Activated CD8-positive, alpha-beta T cell treated with anti-CD3 and anti-CD28 coated beads, Interleukin-2, amount 10 ng/mL, durations not matched to agents 7 days and 5 days (primary cell): ENCODE measurements at regions not wholly inside any gene's neighbourhood (a gene's known extent, or its start where the extent isn't known, plus 50 kb on each side); places are given as distances from the start of the nearest gene placed in this dataset.

Experiments
- ATAC-seq: fragments of 150-1000 bp; cut with Tn5 transposase; one replicate; pipeline ENCODE4 v1.10.0; 2021; ENCODE audit warnings: moderate library complexity
- CTCF ChIA-PET: fragments of 350-600 bp; sonication (Branson Sonifier 250); formaldehyde crosslinking; loops from one replicate; lab custom pipeline; 2021; ENCODE audit warnings: antibody characterized with exemption; lab: Charles Lee
- POLR2A ChIA-PET: fragments of 350-600 bp; sonication (Branson Sonifier 250); formaldehyde crosslinking; loops from one replicate; lab custom pipeline; 2021; ENCODE audit warnings: antibody characterized with exemption; lab: Charles Lee
- DNase-seq: peaks from one replicate; pipeline ENCODE4 v3.0.0-alpha.2; 2020
- H3K27ac Mint-ChIP-seq: one replicate; pipeline ENCODE4 v1.8.0; 2021; ENCODE audit warnings: mild to moderate bottlenecking, mixed read lengths
- H3K27me3 Mint-ChIP-seq: one replicate; pipeline ENCODE4 v1.8.0; 2021; ENCODE audit warnings: low read depth, mixed read lengths
- H3K36me3 Mint-ChIP-seq: one replicate; pipeline ENCODE4 v1.8.0; 2021; ENCODE audit warnings: low read depth, mixed read lengths
- H3K4me1 Mint-ChIP-seq: one replicate; pipeline ENCODE4 v1.8.0; 2021; ENCODE audit warnings: low read depth, mixed read lengths
- H3K4me3 Mint-ChIP-seq: one replicate; pipeline ENCODE4 v1.8.0; 2021; ENCODE audit warnings: mild to moderate bottlenecking, mixed read lengths
- H3K9me3 Mint-ChIP-seq: one replicate; pipeline ENCODE4 v1.8.0; 2022; ENCODE audit warnings: mixed read lengths; ENCODE audit not compliant: insufficient read depth

DNA sequence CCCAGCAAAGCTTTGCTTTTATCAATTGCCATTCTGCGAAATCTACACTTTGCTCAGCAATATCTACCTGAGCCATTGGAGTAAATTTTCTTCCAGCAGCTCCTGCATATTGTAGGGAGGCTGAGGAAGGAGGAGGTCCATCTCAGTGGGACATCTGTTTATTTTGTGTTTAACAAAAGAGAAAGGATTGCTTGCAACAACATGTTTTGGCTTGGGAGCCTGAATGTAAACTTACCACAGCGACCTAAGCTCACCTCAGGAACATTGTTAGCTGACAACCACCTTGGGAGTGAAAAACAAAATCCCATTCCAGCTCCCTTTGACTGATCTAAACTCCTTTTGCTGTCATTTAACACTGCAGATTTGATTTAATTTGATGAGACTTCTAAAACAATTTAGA is 356.1 kb downstream of the SS18 start:
- CTCF ChIA-PET = interaction anchor here (0.6 kb wide), 2 partner anchors 15 to 146 kb away, joined by 3 read pairs; no protein-coding TSS in a partner anchor
- Mint-ChIP-seq H3K36me3 (no peaks in the 10 kb centered on the region), H3K9me3 (no peaks in the 10 kb centered on the region), H3K27me3 (no peaks in the 10 kb centered on the region), H3K27ac (no peak overlapping the region), H3K4me3 (no peak overlapping the region), H3K4me1 (no peaks in the 10 kb centered on the region)
- POLR2A ChIA-PET = no interaction called here
- DNase-seq = no peak
- ATAC-seq = no peak

GRCh38 chr18:25732862-25733261 is 357.6 kb downstream of the SS18 start:
- no peaks in the 10 kb centered on the region for H3K4me1 Mint-ChIP-seq
- no peaks in the 10 kb centered on the region for H3K9me3 Mint-ChIP-seq
- ChIA-PET CTCF (no interaction called here), POLR2A (no interaction called here)
- no peaks in the 10 kb centered on the region for H3K36me3 Mint-ChIP-seq
- no peak overlapping the region for H3K27ac Mint-ChIP-seq
- ATAC-seq = no peak
- no peak overlapping the region for H3K4me3 Mint-ChIP-seq
- DNase-seq = no peak
- H3K27me3 Mint-ChIP-seq = no peaks in the 10 kb centered on the region

- no peaks in the 10 kb centered on the region for H3K4me1 Mint-ChIP-seq
- ATAC-seq (no peak), DNase-seq (no peak)
- CTCF ChIA-PET = no interaction called here
- no peaks in the 10 kb centered on the region for H3K9me3 Mint-ChIP-seq
- H3K36me3 Mint-ChIP-seq = no peaks in the 10 kb centered on the region
- no peaks in the 10 kb centered on the region for H3K27me3 Mint-ChIP-seq
- POLR2A ChIA-PET = no interaction called here
- H3K4me3 Mint-ChIP-seq = no peak overlapping the region
- H3K27ac Mint-ChIP-seq = no peak overlapping the region
Measured at GRCh38 chr18:25729072-25729471, 361.3 kb downstream of the SS18 start.

GRCh38 chr18:25727281-25727985 is 363.0 kb downstream of the SS18 start:
- no peak for ATAC-seq
- no peaks in the 10 kb centered on the region for H3K4me1 Mint-ChIP-seq
- CTCF ChIA-PET = no interaction called here
- POLR2A ChIA-PET = no interaction called here
- no peak for DNase-seq
- no peaks in the 10 kb centered on the region for H3K36me3 Mint-ChIP-seq
- H3K27me3 Mint-ChIP-seq = no peaks in the 10 kb centered on the region
- no peak overlapping the region for H3K4me3 Mint-ChIP-seq
- peaks cover 5% of the 10 kb centered on the region for H3K9me3 Mint-ChIP-seq
- no peak overlapping the region for H3K27ac Mint-ChIP-seq

- ChIA-PET CTCF (no interaction called here), POLR2A (no interaction called here)
- H3K4me1 Mint-ChIP-seq = no peaks in the 10 kb centered on the region
- no peak for ATAC-seq
- peaks cover 5% of the 10 kb centered on the region for H3K9me3 Mint-ChIP-seq
- H3K4me3 Mint-ChIP-seq = no peak overlapping the region
- H3K27ac Mint-ChIP-seq = no peak overlapping the region
- H3K27me3 Mint-ChIP-seq = no peaks in the 10 kb centered on the region
- DNase-seq = no peak
- no peaks in the 10 kb centered on the region for H3K36me3 Mint-ChIP-seq
Measured at GRCh38 chr18:25726298-25726697, 364.1 kb downstream of the SS18 start.

- no peaks in the 10 kb centered on the region for H3K4me1 Mint-ChIP-seq
- ATAC-seq = no peak
- H3K4me3 Mint-ChIP-seq = no peak overlapping the region
- POLR2A ChIA-PET = no interaction called here
- no peaks in the 10 kb centered on the region for H3K36me3 Mint-ChIP-seq
- H3K27ac Mint-ChIP-seq = no peak overlapping the region
- no peak for DNase-seq
- H3K27me3 Mint-ChIP-seq = no peaks in the 10 kb centered on the region
- H3K9me3 Mint-ChIP-seq = peaks cover 5% of the 10 kb centered on the region
- CTCF ChIA-PET = no interaction called here
Measured at GRCh38 chr18:25725501-25725900, 364.9 kb downstream of the SS18 start.

GRCh38 chr18:25724997-25725396 is 365.4 kb downstream of the SS18 start:
- no peak overlapping the region for H3K4me3 Mint-ChIP-seq
- CTCF ChIA-PET = no interaction called here
- peaks cover 5% of the 10 kb centered on the region for H3K9me3 Mint-ChIP-seq
- POLR2A ChIA-PET = no interaction called here
- H3K27me3 Mint-ChIP-seq = no peaks in the 10 kb centered on the region
- H3K27ac Mint-ChIP-seq = no peak overlapping the region
- no peaks in the 10 kb centered on the region for H3K36me3 Mint-ChIP-seq
- DNase-seq (no peak), ATAC-seq (no peak)
- no peaks in the 10 kb centered on the region for H3K4me1 Mint-ChIP-seq

- POLR2A ChIA-PET = no interaction called here
- DNase-seq (no peak), ATAC-seq (no peak)
- H3K4me1 Mint-ChIP-seq = no peaks in the 10 kb centered on the region
- H3K36me3 Mint-ChIP-seq = no peaks in the 10 kb centered on the region
- no peak overlapping the region for H3K27ac Mint-ChIP-seq
- H3K27me3 Mint-ChIP-seq = no peaks in the 10 kb centered on the region
- H3K9me3 Mint-ChIP-seq = peaks cover 5% of the 10 kb centered on the region
- CTCF ChIA-PET = no interaction called here
- H3K4me3 Mint-ChIP-seq = no peak overlapping the region
Measured at GRCh38 chr18:25724121-25724520, 366.3 kb downstream of the SS18 start.

- H3K27me3 Mint-ChIP-seq = peaks cover 5% of the 10 kb centered on the region
- DNase-seq = no peak
- H3K36me3 Mint-ChIP-seq = no peaks in the 10 kb centered on the region
- no peak overlapping the region for H3K27ac Mint-ChIP-seq
- no peaks in the 10 kb centered on the region for H3K4me1 Mint-ChIP-seq
- POLR2A ChIA-PET = no interaction called here
- CTCF ChIA-PET = no interaction called here
- no peaks in the 10 kb centered on the region for H3K9me3 Mint-ChIP-seq
- ATAC-seq = no peak
- no peak overlapping the region for H3K4me3 Mint-ChIP-seq
Measured at GRCh38 chr18:25713103-25713502, 361.1 kb upstream of the ZNF521 start.

- ATAC-seq = no peak
Measured at GRCh38 chr18:25710981-25711380, 359.0 kb upstream of the ZNF521 start.

DNA sequence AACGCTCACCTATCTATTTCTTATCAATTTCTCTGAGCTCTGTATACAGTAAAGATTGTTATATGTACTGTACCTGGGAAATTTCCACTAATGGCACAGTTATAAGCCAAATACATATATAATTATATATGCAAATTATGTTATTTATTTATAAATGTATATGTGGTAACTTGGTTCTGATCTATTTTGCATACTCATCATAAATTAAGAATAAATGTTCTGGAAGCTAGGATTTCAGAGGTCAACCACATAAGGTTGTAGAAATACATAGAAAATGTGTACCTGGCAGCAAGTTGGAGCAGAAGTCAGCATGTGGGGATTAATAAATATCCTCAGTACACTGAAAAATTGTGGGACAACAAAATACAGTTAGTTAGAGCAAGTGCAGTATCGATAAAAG is 353.7 kb upstream of the ZNF521 start:
- ATAC-seq = no peak
- CTCF ChIA-PET = no interaction called here
- H3K4me3 Mint-ChIP-seq = no peak overlapping the region
- H3K27me3 Mint-ChIP-seq = no peaks in the 10 kb centered on the region
- no peaks in the 10 kb centered on the region for H3K36me3 Mint-ChIP-seq
- H3K9me3 Mint-ChIP-seq = no peaks in the 10 kb centered on the region
- DNase-seq = no peak
- POLR2A ChIA-PET = no interaction called here
- H3K27ac Mint-ChIP-seq = no peak overlapping the region
- no peaks in the 10 kb centered on the region for H3K4me1 Mint-ChIP-seq

More at GRCh38 chr18:25710981-25711380, 359.0 kb upstream of the ZNF521 start:
- Mint-ChIP-seq H3K27ac (no peak overlapping the region), H3K27me3 (peaks cover 5% of the 10 kb centered on the region), H3K36me3 (no peaks in the 10 kb centered on the region), H3K4me3 (no peak overlapping the region), H3K9me3 (no peaks in the 10 kb centered on the region), H3K4me1 (no peaks in the 10 kb centered on the region)
- no peak for DNase-seq
- POLR2A ChIA-PET = no interaction called here
- CTCF ChIA-PET = no interaction called here

GRCh38 chr18:25704494-25704893 is 352.5 kb upstream of the ZNF521 start:
- ChIA-PET CTCF (no interaction called here), POLR2A (no interaction called here)
- DNase-seq = no peak
- Mint-ChIP-seq H3K9me3 (no peaks in the 10 kb centered on the region), H3K4me1 (no peaks in the 10 kb centered on the region), H3K27ac (no peak overlapping the region), H3K27me3 (no peaks in the 10 kb centered on the region), H3K4me3 (no peak overlapping the region), H3K36me3 (no peaks in the 10 kb centered on the region)
- ATAC-seq = no peak

GRCh38 chr18:25704071-25704470 is 352.1 kb upstream of the ZNF521 start:
- ATAC-seq = no peak
- Mint-ChIP-seq H3K27ac (no peak overlapping the region), H3K9me3 (no peaks in the 10 kb centered on the region), H3K36me3 (no peaks in the 10 kb centered on the region), H3K27me3 (no peaks in the 10 kb centered on the region), H3K4me1 (no peaks in the 10 kb centered on the region), H3K4me3 (no peak overlapping the region)
- POLR2A ChIA-PET = no interaction called here
- DNase-seq = no peak
- CTCF ChIA-PET = no interaction called here
